A673 (cell line): ENCODE measurements at regions not wholly inside any gene's neighbourhood (a gene's known extent, or its start where the extent isn't known, plus 50 kb on each side); places are given as distances from the start of the nearest gene placed in this dataset.

Experiments used
- BruUV-seq: library from RNA; stranded (reverse); fragments of 400-500 nt; replicated peaks from 2 replicates; lab custom pipeline; 2021; lab: Mats Ljungman, UMichigan
- CTCF ChIA-PET: fragments of 300-600 bp; sonication (Branson Sonifier 250); formaldehyde crosslinking; loops from one replicate; lab custom pipeline; 2022; ENCODE audit warnings: antibody characterized with exemption; lab: Charles Lee
- POLR2A ChIA-PET: fragments of 300-600 bp; sonication (Branson Sonifier 250); formaldehyde crosslinking; loops from one replicate; lab custom pipeline; 2022; ENCODE audit warnings: antibody characterized with exemption; ENCODE audit not compliant: low non-redundant PET; lab: Charles Lee
- DNase-seq: peaks from one replicate; pipeline ENCODE4 v3.0.0-alpha.2; 2015; ENCODE audit warnings: low spot score
- H3K27ac ChIP-seq: fragments of 200-600 bp; sonication (generic); 2 replicates; pipeline ENCODE4 v1.5.1; 2016; ENCODE audit warnings: mixed run types, low read depth, mild to moderate bottlenecking, mixed read lengths, antibody characterized with exemption, low read length; ENCODE audit not compliant: poor library complexity, severe bottlenecking
- H3K27me3 ChIP-seq: fragments of 200-600 bp; sonication (generic); replicated peaks from 2 replicates; pipeline ENCODE4 v1.6.1; 2017; ENCODE audit warnings: mixed run types, low read depth, mild to moderate bottlenecking, mixed read lengths, antibody characterized with exemption, low read length; ENCODE audit not compliant: insufficient read depth, poor library complexity
- H3K36me3 ChIP-seq: fragments of 200-600 bp; sonication (generic); 2 replicates; pipeline ENCODE4 v1.6.1; 2016; ENCODE audit warnings: mixed run types, mild to moderate bottlenecking, mixed read lengths, antibody characterized with exemption, low read length; ENCODE audit not compliant: insufficient read depth, poor library complexity, severe bottlenecking
- H3K4me1 ChIP-seq: fragments of 200-600 bp; sonication (generic); 2 replicates; pipeline ENCODE4 v1.6.1; 2017; ENCODE audit warnings: mixed run types, mild to moderate bottlenecking, mixed read lengths, antibody characterized with exemption, low read length; ENCODE audit not compliant: insufficient read depth, poor library complexity, severe bottlenecking
- H3K4me3 ChIP-seq: fragments of 200-600 bp; sonication (generic); 2 replicates; pipeline ENCODE4 v1.5.1; 2016; ENCODE audit warnings: low read depth, mixed run types, mild to moderate bottlenecking, mixed read lengths, low read length; ENCODE audit not compliant: poor library complexity, severe bottlenecking
- H3K9me3 ChIP-seq: fragments of 200-600 bp; sonication (generic); 2 replicates; pipeline ENCODE4 v1.6.1; 2016; ENCODE audit warnings: mixed run types, low read depth, mild to moderate bottlenecking, mixed read lengths, antibody characterized with exemption, low read length; ENCODE audit not compliant: poor library complexity, severe bottlenecking
- EZH2 ChIP-seq: fragments of 200-600 bp; sonication (generic); IDR thresholded peaks from 2 replicates; pipeline ENCODE4 v1.6.1; 2017; ENCODE audit warnings: borderline replicate concordance, low read depth, mild to moderate bottlenecking, mixed read lengths, antibody characterized with exemption, low read length; ENCODE audit not compliant: poor library complexity, severe bottlenecking
- intact Hi-C: fragments of 100-400 bp; cut with micrococcal nuclease; formaldehyde crosslinking; loops from one replicate; pipeline ENCODE4 v1.10.0; 2022; ENCODE audit not compliant: unreplicated experiment
- TF ChIP-seq, protein P1 (sequence below): fragments of 300-800, 200-600 bp; sonication (generic); conservative IDR thresholded peaks from 2 replicates; pipeline ENCODE4 v1.5.1; 2017; ENCODE audit warnings: low read depth, mild to moderate bottlenecking, antibody characterized with exemption, low read length, moderate library complexity, mixed read lengths

DNA sequence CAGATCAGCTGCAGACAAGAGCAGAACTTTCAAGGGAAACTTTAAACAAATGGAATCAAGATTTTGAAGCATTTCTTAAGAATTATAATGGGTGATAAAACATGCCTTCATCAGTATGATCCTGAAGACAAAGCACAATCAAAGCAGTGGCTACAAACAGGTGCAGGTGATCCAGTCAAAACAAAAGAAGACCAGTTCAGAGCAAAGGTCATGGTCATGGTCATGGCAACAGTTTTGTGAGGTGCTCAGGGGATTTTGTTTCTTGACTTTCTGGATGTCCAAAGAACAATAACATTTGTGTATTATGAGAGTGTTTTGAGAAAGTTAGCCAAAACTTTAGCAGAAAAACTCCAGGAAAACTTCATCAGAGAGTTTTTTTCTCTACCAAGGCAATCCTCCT, 681.7 kb upstream of the PTBP2 start:
- no peak overlapping the region for H3K27ac ChIP-seq
- ChIA-PET CTCF (no interaction called here), POLR2A (no interaction called here)
- H3K27me3 ChIP-seq: peaks cover 6% of the 10 kb centered on the region
- H3K9me3 ChIP-seq: no peaks in the 10 kb centered on the region
- no peak overlapping the region for H3K4me3 ChIP-seq
- H3K4me1 ChIP-seq: no peaks in the 10 kb centered on the region
- H3K36me3 ChIP-seq: no peaks in the 10 kb centered on the region
- TF ChIP-seq, protein P1, sequence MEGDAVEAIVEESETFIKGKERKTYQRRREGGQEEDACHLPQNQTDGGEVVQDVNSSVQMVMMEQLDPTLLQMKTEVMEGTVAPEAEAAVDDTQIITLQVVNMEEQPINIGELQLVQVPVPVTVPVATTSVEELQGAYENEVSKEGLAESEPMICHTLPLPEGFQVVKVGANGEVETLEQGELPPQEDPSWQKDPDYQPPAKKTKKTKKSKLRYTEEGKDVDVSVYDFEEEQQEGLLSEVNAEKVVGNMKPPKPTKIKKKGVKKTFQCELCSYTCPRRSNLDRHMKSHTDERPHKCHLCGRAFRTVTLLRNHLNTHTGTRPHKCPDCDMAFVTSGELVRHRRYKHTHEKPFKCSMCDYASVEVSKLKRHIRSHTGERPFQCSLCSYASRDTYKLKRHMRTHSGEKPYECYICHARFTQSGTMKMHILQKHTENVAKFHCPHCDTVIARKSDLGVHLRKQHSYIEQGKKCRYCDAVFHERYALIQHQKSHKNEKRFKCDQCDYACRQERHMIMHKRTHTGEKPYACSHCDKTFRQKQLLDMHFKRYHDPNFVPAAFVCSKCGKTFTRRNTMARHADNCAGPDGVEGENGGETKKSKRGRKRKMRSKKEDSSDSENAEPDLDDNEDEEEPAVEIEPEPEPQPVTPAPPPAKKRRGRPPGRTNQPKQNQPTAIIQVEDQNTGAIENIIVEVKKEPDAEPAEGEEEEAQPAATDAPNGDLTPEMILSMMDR: no peak
- no peak for TF ChIP-seq EZH2
- no TSS peak for BruUV-seq
- DNase-seq: no peak
- intact Hi-C loops: no loop called here

DNA sequence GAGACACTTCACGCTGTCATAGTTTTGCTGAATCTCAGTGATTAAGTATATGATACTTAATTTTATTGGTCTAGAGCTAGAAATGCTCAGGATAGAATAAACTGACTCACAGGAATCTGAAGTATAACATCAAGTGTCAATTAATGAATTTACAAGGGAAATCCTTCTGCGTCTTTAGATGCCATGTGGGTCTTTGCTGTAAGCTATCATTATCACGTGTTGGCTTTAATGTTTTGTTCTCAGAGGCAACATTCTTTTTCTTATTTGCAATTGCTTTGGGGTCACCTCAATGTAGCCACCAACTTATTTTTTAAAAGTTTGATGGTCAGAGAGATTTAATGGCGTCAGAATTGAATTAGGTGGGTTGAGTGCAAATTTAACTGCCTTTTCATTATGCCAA, 680.1 kb upstream of the PTBP2 start:
- H3K4me3 ChIP-seq: no peak overlapping the region
- no peaks in the 10 kb centered on the region for H3K4me1 ChIP-seq
- TF ChIP-seq EZH2: no peak
- TF ChIP-seq, protein P1: no peak
- POLR2A ChIA-PET: interaction anchor here (0.8 kb wide), 1 partner anchor 63 kb away, joined by 3 read pairs; no protein-coding TSS in a partner anchor
- no TSS peak for BruUV-seq
- intact Hi-C loops: no loop called here
- CTCF ChIA-PET: no interaction called here
- H3K36me3 ChIP-seq: no peaks in the 10 kb centered on the region
- no peak overlapping the region for H3K27ac ChIP-seq
- H3K9me3 ChIP-seq: no peaks in the 10 kb centered on the region
- H3K27me3 ChIP-seq: peaks cover 6% of the 10 kb centered on the region
- DNase-seq: no peak

DNA sequence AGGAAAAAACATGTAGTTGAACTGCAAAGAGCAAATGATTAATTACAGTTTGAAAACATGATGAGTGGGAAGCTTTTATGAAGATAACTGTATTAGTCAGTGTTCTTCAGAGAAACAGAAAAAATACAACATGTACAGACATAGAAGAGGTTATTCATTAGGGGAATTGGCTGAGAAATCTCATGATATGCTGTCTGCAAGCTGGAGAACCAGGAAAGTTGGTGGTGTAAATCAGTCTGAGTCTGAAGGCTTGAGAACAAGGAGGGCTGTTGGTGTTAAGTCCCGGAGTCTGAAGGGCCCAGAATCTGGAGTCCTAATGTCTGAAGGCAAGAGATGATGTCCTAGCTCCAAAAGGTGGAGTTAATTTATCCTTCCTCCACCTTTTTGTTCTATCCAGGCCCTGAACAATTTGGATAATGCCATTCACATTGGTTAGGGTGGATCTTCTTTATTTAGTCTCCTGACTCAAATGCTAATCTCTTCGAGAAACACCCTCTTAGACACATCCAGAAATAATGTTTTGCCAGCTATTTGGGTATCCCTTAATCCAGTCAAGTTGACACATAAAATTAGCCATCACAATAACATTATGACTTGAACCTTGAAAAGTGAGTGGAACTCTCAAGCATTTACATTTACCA, 672.9 kb upstream of the PTBP2 start:
- Histone ChIP-seq H3K4me1 (no peaks in the 10 kb centered on the region), H3K4me3 (no peak overlapping the region), H3K27me3 (no peaks in the 10 kb centered on the region), H3K36me3 (no peaks in the 10 kb centered on the region), H3K9me3 (no peaks in the 10 kb centered on the region), H3K27ac (no peak overlapping the region)
- intact Hi-C loops: no loop called here
- no peak for TF ChIP-seq EZH2
- DNase-seq: no peak
- BruUV-seq: no TSS peak
- CTCF ChIA-PET: no interaction called here
- POLR2A ChIA-PET: no interaction called here
